ENCODE measurements at regions not wholly inside any gene's neighbourhood (a gene's known extent, or its start where the extent isn't known, plus 50 kb on each side); places are given as distances from the start of the nearest gene placed in this dataset.

- DNase-seq (ENCODE audit: low spot score) (no peak), FAIRE-seq (no peak)
Measured at GRCh38 chr12:43123461-43123860, 428.5 kb downstream of the ADAMTS20 start.

DNA sequence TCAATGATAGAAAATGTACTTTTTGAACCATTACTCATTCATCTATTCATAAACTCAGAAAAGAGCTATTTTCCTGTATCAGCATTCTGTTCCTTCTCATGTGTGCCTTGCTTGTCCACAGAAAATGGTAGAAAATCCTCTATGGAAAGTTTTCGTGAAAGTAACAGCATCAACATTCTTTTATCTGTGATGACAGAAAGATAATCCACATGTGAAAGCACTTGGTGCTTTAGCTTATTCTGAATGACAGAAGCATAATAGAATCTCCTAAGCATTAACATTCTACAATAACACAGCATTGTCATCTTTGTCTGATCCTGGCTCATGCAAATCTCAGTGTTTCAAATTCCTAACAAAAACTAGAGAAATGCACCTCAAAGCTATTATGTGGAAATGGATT, 431.9 kb downstream of the ADAMTS20 start:
- FAIRE-seq, result no peak
- no peak for DNase-seq (ENCODE audit: low spot score)

DNA sequence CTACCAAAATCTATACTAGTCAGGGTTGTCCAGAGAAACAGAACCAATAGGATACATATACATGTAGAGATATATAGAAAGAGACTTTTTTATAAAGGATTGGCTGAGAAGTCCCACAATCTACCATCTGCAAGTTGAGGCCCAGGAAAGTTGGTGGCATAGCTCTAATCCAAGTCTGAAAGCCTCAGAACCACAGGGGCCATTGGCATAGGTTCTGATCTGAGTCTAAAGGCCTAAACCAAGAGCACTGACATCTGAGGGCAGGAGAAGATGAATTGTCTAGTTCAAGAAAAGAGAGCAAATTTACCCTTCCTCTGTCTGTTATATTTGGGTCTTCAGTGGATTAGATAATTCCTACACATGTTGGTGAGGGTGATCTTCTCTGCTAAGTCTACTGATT, 433.1 kb downstream of the ADAMTS20 start:
- no peak for DNase-seq (ENCODE audit: low spot score)
- FAIRE-seq, result no peak

DNA sequence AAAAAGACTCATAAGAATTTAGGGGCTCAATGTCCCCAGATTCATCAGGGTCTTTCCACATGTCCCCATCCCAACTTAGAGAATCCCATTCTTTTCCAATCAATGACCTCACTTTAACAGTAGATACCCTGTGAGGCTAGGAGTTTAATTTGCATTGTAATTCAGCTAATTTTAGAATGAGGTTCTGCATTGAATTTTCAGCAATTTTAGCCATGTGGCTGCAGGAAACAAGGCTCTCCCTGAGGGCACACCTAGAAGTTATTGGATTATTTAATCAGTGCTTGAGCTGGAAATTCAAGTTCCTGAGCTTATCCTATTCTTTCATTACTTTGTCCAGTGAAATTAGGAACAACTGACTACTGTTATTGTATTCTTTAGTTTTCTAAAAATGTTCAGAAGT, 433.8 kb downstream of the ADAMTS20 start:
- DNase-seq (ENCODE audit: low spot score) (no peak), FAIRE-seq (no peak)

- FAIRE-seq, result no peak
Measured at GRCh38 chr12:43117226-43117930, 434.6 kb downstream of the ADAMTS20 start.

DNA sequence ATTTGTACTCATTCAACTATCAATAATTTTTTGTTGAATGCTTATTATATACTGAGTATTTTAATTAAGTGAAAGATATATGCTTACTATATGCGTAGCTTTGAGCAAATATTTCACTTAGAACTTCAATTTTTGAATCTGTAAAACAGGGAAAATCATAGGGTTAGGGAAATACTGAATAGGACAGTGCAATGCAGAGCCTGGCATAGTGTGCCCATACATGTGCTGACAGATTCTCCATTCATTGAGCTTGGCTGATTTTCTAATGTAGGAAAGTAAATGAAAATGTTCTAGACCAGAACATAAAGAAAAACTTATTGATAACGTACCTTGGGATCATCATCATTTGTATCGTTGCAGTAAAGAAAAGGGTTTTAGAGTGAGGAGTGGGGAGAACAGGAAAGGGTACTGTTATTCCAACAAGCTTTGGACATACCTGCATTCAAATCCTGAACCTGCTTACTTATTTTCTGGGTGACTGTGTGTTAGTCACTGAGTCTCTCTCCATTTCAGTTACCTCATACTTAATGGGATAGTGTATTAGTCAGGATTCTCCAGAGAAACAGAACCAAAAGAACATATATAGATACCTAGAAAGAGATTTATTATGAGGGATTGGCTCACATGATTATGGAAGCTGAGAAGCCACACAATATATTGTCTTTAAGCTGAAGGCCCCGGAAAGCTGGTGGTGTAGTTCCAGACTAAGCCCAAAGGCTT, 436.4 kb downstream of the ADAMTS20 start:
- FAIRE-seq, result no peak

More at GRCh38 chr12:43117226-43117930, 434.6 kb downstream of the ADAMTS20 start:
- no peak for DNase-seq (ENCODE audit: low spot score)

DNA sequence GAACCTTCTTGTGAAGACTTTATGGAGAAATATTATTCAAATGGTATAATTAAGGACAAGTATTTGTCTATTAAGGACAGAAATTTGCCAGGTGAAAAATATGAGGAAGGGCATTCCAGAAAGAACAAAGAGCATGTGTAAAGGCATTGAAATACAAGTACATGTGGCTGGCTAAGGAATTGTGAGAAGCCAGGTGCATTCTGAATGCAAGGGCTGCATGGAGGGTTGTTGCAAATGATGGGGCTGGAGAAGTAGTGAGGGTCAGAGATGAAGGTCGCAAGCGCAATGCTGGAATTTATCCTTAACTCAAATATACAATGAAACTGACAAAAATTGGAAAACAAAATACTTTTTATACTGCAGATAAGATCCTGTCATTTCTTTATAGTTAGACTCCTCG, 437.7 kb downstream of the ADAMTS20 start:
- no peak for DNase-seq (ENCODE audit: low spot score)
- no peak for FAIRE-seq

More for the DNA sequence above, 436.4 kb downstream of the ADAMTS20 start:
- DNase-seq (ENCODE audit: low spot score), result no peak

DNA sequence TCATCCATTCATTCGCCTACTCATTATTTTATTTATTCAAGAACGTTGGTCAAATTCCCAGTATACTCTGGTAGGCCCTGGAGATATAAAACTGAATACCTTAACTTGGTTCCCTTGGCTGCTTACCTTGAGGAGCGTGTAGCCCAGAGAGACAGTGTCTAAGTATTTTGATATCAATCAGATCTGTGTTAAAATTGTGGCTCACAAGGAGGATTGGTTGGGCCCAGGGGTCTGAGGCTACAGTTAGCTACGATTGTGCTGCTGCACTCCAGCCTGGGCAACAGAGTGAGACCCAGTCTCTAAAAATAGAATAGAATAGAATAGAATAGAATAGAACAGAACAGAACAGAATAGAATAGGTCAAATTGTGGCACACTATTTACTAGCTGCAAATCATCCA, 438.4 kb downstream of the ADAMTS20 start:
- no peak for FAIRE-seq
- DNase-seq (ENCODE audit: low spot score), result no peak

DNA sequence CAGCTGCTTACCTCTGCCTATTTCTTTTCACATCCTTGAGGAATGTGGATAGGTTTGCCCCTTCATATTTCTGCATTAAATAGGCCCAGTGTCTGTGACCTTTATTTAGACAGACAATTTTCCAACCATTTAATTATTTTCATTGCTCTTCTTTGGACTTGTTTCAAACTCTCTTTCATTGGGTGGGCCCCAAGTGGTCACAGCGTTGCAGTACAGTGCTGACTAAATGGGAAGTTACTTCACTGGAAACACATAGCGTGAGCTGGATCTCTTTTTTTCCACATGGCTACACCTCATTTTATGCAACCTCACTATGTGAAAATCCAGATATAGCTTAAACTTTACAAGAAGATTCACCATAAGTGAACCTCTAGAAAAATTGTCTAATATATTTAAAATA, 438.9 kb downstream of the ADAMTS20 start:
- FAIRE-seq (peak; percentile 26), DNase-seq (ENCODE audit: low spot score) (no peak)

GRCh38 chr12:43112101-43112920, 439.7 kb downstream of the ADAMTS20 start:
- no peak for FAIRE-seq
- no peak for DNase-seq (ENCODE audit: low spot score)

- DNase-seq (ENCODE audit: low spot score) (no peak), FAIRE-seq (no peak)
Measured at GRCh38 chr12:43111608-43112007, 440.4 kb downstream of the ADAMTS20 start.

GRCh38 chr12:43109631-43110345, 442.2 kb downstream of the ADAMTS20 start:
- FAIRE-seq, result no peak
- DNase-seq (ENCODE audit: low spot score), result no peak

GRCh38 chr12:43108656-43109055, 443.3 kb downstream of the ADAMTS20 start:
- DNase-seq (ENCODE audit: low spot score) (no peak), FAIRE-seq (no peak)

- FAIRE-seq, result no peak
- DNase-seq (ENCODE audit: low spot score), result no peak
Measured at GRCh38 chr12:43107026-43107775, 444.8 kb downstream of the ADAMTS20 start.

- no peak for DNase-seq (ENCODE audit: low spot score)
- no peak for FAIRE-seq
Measured at GRCh38 chr12:43106355-43106754, 445.6 kb downstream of the ADAMTS20 start.

GRCh38 chr12:43105426-43105981, 446.5 kb downstream of the ADAMTS20 start:
- no peak for FAIRE-seq

DNA sequence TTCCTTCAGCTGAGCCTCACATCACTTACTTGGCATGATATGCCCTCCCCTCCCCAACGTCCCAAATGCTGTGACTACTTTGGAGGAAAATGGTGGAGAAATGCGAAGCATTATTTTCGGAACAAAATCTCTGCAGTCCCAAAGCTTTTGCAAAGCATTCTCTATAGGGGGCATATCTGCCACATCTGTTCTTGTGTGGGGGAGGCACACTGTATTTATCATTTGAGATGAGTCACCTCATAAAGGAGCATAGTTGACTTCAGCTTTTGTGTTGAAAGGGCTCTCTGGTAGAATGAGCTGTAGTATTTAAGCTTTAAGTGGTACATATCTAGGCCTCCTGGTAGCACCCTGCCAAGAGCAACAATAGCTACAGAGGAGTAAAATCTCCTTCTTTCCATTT, 447.5 kb downstream of the ADAMTS20 start:
- DNase-seq (ENCODE audit: low spot score) (no peak), FAIRE-seq (no peak)

More at GRCh38 chr12:43105426-43105981, 446.5 kb downstream of the ADAMTS20 start:
- DNase-seq (ENCODE audit: low spot score), result no peak

DNA sequence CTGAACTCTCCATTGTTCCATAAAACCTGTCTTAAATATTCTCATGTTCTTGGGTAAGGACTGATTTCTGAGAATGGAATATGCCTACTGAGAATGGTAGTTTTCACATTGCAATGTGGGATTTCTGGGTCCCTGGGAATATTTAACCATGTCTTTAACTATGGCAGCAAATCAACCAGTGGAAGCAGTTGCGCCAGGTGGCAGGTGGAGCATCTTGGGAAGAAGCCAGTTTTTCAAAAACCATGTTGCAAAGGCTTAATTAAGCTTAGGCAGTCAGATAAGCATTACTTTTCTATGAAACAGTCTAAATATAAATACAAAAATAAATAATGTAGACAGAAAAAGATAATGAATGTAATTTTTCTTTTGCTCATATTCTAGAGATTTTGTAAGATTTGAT, 448.1 kb downstream of the ADAMTS20 start:
- no peak for FAIRE-seq

GRCh38 chr12:43102546-43103264, 449.3 kb downstream of the ADAMTS20 start:
- FAIRE-seq, result no peak
- no peak for DNase-seq (ENCODE audit: low spot score)

More for the DNA sequence above, 448.1 kb downstream of the ADAMTS20 start:
- no peak for DNase-seq (ENCODE audit: low spot score)

DNA sequence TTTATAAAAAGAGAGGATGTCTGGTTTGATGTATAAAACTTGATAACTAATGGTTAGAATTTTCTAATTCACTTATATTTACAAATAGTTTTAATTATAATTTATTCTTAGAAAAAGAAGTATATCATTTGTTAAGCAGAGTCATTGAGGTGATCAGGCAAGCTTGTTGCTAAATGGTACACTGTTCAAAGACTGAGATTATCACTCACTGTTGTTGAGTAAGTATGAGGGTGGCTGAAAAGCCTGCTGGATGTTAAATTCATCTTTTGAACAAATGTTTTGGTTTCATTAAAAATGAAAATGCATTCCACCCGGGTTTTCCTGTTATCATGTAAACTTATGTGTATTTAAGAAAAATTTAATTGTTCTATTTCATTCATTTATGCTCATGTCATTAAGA, 451.8 kb downstream of the ADAMTS20 start:
- FAIRE-seq, result no peak
- no peak for DNase-seq (ENCODE audit: low spot score)

Data from RCC 7860 (cell line).